Gastroesophageal sphincter (tissue), 3 donors: ENCODE measurements at regions not wholly inside any gene's neighbourhood (a gene's known extent, or its start where the extent isn't known, plus 50 kb on each side); places are given as distances from the start of the nearest gene placed in this dataset.

Experiments
- POLR2A ChIP-seq, 2 donors: fragments of 450-650 bp; IDR thresholded peaks; one replicate each; pipeline ENCODE4 v1.6.1; 2017; ENCODE audit warnings: antibody characterized with exemption in 2 of 2, mild to moderate bottlenecking in 2 of 2, moderate library complexity in 1 of 2
- POLR2AphosphoS5 ChIP-seq: sonication (generic); formaldehyde crosslinking; IDR thresholded peaks from one replicate; pipeline ENCODE4 v1.6.1; 2017; ENCODE audit warnings: antibody characterized with exemption
- TF ChIP-seq, protein P1 (sequence below), 4 experiments: fragments of 200-600 bp in 2 of 4; fragments of 450-650 bp in 2 of 4; sonication (generic) in 1 of 4; IDR thresholded peaks; one replicate each; pipeline ENCODE4 v1.5.1; 2017 to 2019; ENCODE audit warnings: antibody characterized with exemption in 4 of 4, mild to moderate bottlenecking in 2 of 4, moderate library complexity in 2 of 4

DNA sequence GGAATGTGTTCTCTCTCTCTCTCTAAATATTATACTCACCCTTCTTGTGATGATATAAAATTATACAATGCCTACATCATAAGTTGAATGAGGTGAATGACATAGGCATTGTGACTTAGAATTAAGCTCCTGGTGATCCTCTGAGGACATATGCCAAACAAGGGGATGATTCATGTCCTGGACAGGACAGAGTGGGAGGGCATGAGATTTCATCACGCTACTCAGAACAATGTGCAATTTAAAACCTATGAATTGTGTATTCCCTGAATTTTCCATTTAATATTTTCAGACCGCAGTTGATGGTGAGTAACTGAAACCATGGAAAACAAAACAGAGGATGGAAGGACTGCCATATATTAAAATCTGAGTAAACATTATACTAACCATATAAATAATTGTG is 782.2 kb upstream of the NUDT12 start:
- TF ChIP-seq POLR2AphosphoS5 = no peak
- TF ChIP-seq POLR2A (IDR thresholded peaks at IDR 0.05) = no peak
- TF ChIP-seq, protein P1, sequence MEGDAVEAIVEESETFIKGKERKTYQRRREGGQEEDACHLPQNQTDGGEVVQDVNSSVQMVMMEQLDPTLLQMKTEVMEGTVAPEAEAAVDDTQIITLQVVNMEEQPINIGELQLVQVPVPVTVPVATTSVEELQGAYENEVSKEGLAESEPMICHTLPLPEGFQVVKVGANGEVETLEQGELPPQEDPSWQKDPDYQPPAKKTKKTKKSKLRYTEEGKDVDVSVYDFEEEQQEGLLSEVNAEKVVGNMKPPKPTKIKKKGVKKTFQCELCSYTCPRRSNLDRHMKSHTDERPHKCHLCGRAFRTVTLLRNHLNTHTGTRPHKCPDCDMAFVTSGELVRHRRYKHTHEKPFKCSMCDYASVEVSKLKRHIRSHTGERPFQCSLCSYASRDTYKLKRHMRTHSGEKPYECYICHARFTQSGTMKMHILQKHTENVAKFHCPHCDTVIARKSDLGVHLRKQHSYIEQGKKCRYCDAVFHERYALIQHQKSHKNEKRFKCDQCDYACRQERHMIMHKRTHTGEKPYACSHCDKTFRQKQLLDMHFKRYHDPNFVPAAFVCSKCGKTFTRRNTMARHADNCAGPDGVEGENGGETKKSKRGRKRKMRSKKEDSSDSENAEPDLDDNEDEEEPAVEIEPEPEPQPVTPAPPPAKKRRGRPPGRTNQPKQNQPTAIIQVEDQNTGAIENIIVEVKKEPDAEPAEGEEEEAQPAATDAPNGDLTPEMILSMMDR (IDR thresholded peaks at IDR 0.05) = no peak
